ENCODE measurements at regions not wholly inside any gene's neighbourhood (a gene's known extent, or its start where the extent isn't known, plus 50 kb on each side); places are given as distances from the start of the nearest gene placed in this dataset.

DNA sequence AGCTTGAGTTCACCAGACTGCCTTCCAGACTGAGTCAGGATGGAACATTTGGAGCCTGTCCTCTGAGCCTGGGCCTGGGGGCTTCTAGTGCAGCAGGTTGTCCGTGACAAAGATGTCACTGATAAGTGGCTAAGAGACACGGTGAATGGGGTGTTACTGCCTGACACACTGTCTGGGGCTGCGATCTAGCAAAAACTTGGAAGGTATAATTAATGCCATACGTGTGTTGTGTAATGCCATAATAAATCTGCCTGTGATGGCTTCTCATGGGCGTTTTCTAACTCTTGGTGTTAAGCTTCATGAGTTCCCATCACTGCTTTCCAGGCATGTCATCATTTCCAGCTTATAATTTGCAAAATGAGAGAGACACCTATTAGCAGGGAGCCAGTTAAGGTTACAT is 215.4 kb downstream of the UTP18 start:
- H4K20me1 ChIP-seq (ENCODE audit: control insufficient read depth, extremely low read depth, insufficient read depth, low read length) = no peaks in the 10 kb centered on the region
- no peak overlapping the region for H3K4me2 ChIP-seq (ENCODE audit: control insufficient read depth, extremely low read depth, insufficient read depth, low read depth, low read length)
- FAIRE-seq = no peak
- no peak overlapping the region for H2AFZ ChIP-seq (ENCODE audit: control insufficient read depth, low read length)
- no peaks in the 10 kb centered on the region for H3K9me3 ChIP-seq (ENCODE audit: control insufficient read depth, low read depth, low read length)
- no peaks in the 10 kb centered on the region for H3K9me1 ChIP-seq (ENCODE audit: control insufficient read depth, extremely low read depth, insufficient read depth, low read length)
- dilution Hi-C loops (cut with MboI; ENCODE audit: extremely low pct_ligation_motif_present, low sequenced_read_pairs) = no loop called here
- peaks cover 6% of the 10 kb centered on the region for H3K27me3 ChIP-seq (ENCODE audit: control insufficient read depth, extremely low read depth, insufficient read depth, low read length)
- no peak overlapping the region for H3K27ac ChIP-seq (ENCODE audit: control insufficient read depth, insufficient read depth, low read length)
- H3K36me3 ChIP-seq (ENCODE audit: control insufficient read depth in 2 of 2, extremely low read depth in 1 of 2, insufficient read depth in 2 of 2, low read length in 2 of 2) = no peaks in the 10 kb centered on the region
- DNase-seq (ENCODE audit: low read depth, low spot score) = no peak
- H3K4me1 ChIP-seq (ENCODE audit: control insufficient read depth, extremely low read depth, insufficient read depth, low read length) = no peaks in the 10 kb centered on the region
- H3K9ac ChIP-seq (ENCODE audit: control insufficient read depth, extremely low read depth, insufficient read depth, low read length) = no peak overlapping the region
- no peaks in the 10 kb centered on the region for H3K79me2 ChIP-seq (ENCODE audit: control insufficient read depth, insufficient read depth, low read length)
- no peak for TF ChIP-seq CTCF (optimal IDR thresholded peaks at IDR 0.05 in 1 of 3, IDR thresholded peaks at IDR 0.05 in 1 of 3, conservative IDR thresholded peaks at IDR 0.05 in 1 of 3; ENCODE audit: extremely low read depth in 1 of 3, insufficient read depth in 2 of 3, low read length in 3 of 3)
- TF ChIP-seq EZH2 (IDR thresholded peaks at IDR 0.05; ENCODE audit: low read length) = no peak
- no peak overlapping the region for H3K4me3 ChIP-seq (ENCODE audit: control insufficient read depth in 2 of 3, extremely low read depth in 1 of 3, insufficient read depth in 2 of 3, low read depth in 1 of 3, low read length in 3 of 3)

DNA sequence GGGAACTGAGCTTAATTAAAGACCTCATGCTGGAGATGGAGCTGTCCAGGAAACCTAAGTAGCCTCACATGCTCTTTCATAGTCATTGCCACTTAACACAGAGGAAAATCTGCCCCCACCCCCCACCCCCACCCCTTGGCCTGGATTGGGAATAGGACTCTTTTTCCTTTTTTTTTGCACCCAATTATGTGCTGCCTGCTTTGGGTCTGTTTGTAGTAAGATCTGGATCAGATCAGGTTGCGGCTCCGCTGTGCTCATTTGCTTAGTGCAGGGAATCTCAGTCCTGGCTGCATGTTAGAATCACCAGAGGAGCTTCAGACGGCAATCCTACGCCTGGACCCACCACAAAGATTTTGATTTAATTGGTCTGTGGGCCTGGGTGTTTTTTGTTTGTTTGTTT is 219.0 kb downstream of the UTP18 start:
- Histone ChIP-seq H3K27me3 (ENCODE audit: control insufficient read depth, extremely low read depth, insufficient read depth, low read length) (peaks cover 6% of the 10 kb centered on the region), H2AFZ (ENCODE audit: control insufficient read depth, low read length) (no peak overlapping the region), H3K27ac (ENCODE audit: control insufficient read depth, insufficient read depth, low read length) (no peak overlapping the region), H4K20me1 (ENCODE audit: control insufficient read depth, extremely low read depth, insufficient read depth, low read length) (no peaks in the 10 kb centered on the region), H3K9me1 (ENCODE audit: control insufficient read depth, extremely low read depth, insufficient read depth, low read length) (no peaks in the 10 kb centered on the region), H3K9me3 (ENCODE audit: control insufficient read depth, low read depth, low read length) (no peaks in the 10 kb centered on the region), H3K4me1 (ENCODE audit: control insufficient read depth, extremely low read depth, insufficient read depth, low read length) (no peaks in the 10 kb centered on the region), H3K79me2 (ENCODE audit: control insufficient read depth, insufficient read depth, low read length) (no peaks in the 10 kb centered on the region), H3K4me3 (ENCODE audit: control insufficient read depth in 2 of 3, extremely low read depth in 1 of 3, insufficient read depth in 2 of 3, low read depth in 1 of 3, low read length in 3 of 3) (no peak overlapping the region), H3K9ac (ENCODE audit: control insufficient read depth, extremely low read depth, insufficient read depth, low read length) (no peak overlapping the region), H3K4me2 (ENCODE audit: control insufficient read depth, extremely low read depth, insufficient read depth, low read depth, low read length) (no peak overlapping the region), H3K36me3 (ENCODE audit: control insufficient read depth in 2 of 2, extremely low read depth in 1 of 2, insufficient read depth in 2 of 2, low read length in 2 of 2) (no peaks in the 10 kb centered on the region)
- no peak for FAIRE-seq
- dilution Hi-C loops (cut with MboI; ENCODE audit: extremely low pct_ligation_motif_present, low sequenced_read_pairs) = no loop called here
- no peak for DNase-seq (ENCODE audit: low read depth, low spot score)
- TF ChIP-seq CTCF (optimal IDR thresholded peaks at IDR 0.05 in 1 of 3, IDR thresholded peaks at IDR 0.05 in 1 of 3, conservative IDR thresholded peaks at IDR 0.05 in 1 of 3; ENCODE audit: extremely low read depth in 1 of 3, insufficient read depth in 2 of 3, low read length in 3 of 3) = no peak
- no peak for TF ChIP-seq EZH2 (IDR thresholded peaks at IDR 0.05; ENCODE audit: low read length)
